NOMO-1 treated with DMSO at 0.1 percent for 48 hours (cell line): ENCODE measurements at regions not wholly inside any gene's neighbourhood (a gene's known extent, or its start where the extent isn't known, plus 50 kb on each side); places are given as distances from the start of the nearest gene placed in this dataset.
"Not testable (repeated sequence)": the region's sequence is repeated elsewhere in the genome, so short reads cannot be mapped to it uniquely, and the experiment has no call there.

Experiments
- DNase-seq: peaks from one replicate; lab custom pipeline; 2025; ENCODE audit not compliant: unreplicated experiment; lab: John Stamatoyannopoulos, UW

DNA sequence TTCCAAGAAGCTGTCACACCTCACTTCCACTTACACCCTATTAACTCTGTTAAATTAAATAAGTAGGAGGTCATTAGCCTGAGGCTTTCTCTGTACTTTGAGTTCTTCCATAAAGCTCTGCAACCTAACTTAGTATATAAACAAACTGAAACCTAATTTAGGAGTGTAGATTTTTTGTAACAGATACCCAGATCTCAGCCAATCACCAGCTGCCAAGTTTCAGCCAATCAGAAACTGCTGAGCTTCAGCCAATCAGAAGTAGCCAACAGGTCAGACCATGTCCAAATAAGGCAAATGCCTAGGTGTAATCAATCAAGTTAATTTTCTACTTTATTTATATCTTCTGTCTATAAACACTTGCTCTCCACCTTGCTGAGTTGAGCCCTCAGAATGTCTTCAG, 142.7 kb upstream of the SULF2 start:
- DNase-seq, result no peak

DNA sequence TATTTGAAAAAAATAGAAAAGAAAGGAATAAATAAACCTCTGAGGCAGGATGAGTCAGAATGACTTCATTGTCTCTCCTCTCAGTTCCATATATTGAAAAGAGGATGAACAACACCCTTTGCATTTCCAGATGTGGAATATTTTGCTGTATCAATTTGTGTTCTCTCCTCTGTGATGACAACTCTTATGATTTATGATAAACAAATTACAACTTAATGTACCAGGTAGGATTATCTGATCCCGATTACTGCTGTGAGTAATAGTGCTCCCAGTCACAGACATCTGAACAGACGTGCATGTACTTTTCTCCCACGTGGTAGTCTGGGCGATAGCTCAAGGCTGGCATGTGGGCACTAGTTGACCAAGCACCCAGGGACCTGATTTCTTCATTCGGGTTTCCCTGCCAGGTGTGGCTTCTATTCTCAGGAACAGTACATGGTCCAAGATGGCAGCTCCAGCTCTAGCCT, 142.1 kb upstream of the SULF2 start:
- no peak for DNase-seq

DNA sequence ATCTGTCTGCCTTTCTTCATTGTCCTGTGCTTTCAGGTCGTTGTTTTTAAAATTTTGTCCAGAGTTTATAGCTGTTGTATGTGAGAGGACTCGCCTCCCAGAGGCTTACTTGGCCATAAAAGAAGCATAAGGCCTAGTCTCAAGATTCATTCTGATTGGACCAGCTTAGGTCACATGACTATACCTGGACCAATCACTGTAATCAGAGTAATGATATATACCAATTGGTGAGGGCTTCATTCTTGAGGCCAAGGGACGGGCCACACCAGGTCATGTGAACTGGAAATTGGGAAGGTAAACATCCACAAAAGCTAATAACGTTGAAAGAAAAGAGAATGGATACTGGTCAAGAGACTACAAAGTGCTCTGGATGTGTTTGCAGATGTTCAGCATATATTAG, 141.4 kb upstream of the SULF2 start:
- no peak for DNase-seq

DNA sequence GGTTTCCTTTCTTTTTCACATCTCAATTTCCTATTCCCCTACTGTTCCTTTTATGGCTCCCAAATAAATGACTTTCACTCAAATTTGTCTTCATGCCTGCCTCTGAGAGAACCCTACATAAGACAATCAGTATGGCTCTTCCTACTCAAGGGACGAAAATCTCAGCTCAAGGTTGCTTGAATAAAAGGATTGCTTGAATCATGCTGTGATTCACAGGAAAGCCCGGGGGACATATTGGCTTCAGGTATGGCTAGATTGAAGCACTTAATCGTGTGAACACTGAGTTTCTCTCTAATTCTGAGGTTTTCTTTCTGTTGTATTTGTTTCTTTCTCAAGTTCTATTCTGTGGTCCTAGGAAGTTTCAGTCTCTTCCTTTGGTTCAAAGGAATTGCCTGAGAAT, 140.3 kb upstream of the SULF2 start:
- no peak for DNase-seq

DNA sequence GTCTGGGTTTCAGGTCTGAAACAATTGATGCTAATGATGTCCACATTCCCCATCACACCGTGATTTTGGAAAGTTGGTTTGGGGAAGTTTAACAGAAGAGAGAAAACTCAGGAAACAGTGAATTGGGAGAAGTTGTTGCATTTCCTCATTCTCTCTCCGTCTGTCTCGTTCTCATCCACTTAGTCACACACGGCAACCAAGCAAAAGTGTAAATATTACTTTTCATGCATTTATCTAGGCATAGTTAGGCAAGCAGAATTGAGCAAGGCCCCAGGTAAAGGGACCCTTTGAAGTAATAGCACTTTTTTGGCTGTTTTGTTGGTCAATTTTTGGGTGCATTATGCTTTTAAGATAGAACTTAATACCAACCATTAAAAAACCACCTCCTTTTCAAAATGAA, 137.0 kb upstream of the SULF2 start:
- DNase-seq, result peak; percentile 36

DNA sequence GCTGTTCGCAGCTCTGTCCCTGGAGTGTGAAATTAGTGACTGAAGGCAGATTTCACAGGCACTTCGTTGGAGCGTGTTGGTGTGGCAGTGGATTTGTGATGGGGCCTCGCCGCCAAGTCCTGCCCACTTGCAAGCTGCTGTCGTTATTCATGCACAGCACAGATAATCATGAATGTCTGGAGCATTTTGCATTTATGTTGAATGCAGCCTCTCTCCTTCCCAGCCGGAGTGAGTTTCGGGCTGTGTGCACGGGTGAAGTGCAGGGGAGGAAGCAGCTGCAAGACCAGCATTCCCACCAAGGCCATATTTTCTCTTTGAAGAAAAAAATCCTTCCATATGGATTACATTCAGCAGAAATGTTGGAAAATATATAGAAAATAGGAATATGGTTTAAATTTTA, 136.5 kb upstream of the SULF2 start:
- not testable (repeated sequence) for DNase-seq

DNA sequence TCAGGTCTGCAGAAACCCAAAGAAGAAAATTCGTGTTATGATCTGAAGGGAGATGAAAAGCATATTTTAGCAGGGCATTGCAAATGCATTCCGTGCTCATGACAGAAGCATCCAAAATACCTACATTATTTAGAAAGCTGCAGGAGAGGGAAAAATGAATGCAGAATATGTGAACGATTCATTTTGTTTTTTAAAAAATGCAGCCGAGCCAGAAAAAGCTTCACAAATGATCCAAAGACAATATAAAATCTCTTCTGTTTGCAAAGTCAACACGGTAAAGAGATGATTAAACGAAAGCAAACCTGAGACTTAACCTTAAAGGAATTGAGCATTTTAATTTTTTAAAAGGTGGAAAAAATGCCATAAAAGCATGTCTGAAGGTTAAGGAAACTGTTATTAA, 136.1 kb upstream of the SULF2 start:
- no peak for DNase-seq

DNA sequence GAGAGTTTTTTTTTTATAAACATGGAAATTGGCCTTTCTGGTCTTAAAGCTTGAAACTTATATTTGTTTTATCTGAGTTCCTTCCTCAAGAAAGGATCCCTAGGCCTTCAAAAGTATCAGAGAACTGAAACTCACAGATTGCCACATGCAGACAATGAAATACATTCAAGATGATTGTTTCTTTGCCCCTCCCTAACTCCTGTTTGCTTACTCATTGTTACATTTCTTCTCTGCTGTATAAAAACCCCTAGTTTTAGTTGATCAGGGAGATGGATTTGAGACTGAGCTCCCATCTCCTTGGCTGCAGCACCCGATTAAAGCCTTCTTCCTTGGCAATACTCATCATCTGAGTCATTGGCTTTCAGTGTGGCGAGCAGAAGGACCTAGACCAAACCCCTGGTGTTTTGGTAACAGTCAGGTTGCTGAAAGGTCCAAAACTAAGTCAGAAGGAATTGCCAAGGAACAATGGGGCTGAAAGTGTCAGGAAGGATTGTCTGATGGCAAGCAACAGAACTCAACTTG, 132.3 kb upstream of the SULF2 start:
- peak; percentile 18 for DNase-seq

DNA sequence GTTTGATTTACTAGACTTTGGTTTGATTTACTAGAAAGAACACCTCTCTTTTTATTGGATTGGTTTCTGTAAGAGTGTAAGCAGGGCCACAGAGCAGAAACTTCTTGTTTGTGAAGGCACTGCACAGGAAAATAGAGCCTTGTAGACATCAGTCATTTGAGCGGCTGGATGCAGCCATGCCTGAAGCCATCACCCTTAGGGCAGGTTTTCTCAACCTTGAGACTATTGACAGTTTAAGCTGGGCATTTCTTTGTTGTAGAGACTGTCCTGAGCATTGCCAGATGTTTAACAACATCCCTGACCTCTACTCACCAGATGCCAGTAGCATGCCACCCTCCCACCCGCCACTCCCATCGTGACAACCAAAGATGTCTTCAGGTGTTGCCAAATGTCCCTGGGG, 130.2 kb upstream of the SULF2 start:
- no peak for DNase-seq

DNA sequence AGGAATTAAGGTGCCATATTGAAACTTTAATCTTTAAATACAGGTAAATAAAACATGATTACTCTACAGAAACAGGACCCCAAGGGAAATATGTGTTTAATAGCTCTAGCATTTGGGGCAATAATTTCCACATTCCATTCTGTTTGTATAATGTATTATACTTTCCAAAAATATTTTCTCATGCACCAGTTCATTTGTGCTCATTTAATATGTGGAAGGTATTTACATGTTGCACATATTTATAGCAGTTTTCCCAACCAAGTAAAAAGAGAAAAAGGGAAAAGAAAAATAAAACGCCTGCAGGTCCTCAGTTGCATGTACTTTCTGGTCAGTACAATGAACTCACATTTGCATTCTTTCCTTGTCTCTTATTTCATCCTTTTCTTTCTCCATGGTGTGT, 129.5 kb upstream of the SULF2 start:
- DNase-seq, result no peak

DNA sequence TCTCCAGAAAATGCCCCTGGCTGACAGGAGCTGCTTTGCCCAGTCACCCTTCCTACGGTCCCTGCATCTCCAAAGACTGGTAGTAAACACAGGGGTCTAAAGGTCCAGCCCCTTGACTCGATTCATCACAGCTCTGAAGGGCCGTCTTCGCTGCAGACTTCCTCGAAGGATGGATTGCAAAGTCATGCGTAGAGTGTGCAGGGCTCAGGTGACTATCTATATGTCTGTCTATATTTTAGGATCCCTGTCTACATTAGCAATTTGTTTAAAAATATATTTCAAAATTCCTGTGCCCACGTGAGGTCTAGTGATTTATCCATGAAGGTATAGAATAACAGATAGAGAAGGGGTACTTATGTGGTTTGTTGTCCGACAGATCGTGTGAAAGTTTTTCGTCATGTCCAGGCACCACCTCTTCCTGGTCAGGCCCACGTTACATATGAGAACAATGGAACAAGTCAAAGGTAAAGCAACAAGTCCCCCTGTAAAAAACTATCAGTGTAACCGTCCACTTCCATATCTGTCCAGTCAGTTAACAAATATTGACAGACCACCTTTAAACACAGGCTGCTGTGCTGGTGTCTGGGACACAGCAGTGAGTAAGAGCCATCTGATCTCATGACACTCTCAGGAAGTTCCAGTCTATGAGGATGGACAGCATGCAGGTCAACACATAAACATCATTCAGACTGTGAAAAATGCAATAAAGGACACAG, 127.7 kb upstream of the SULF2 start:
- not testable (repeated sequence) for DNase-seq

DNA sequence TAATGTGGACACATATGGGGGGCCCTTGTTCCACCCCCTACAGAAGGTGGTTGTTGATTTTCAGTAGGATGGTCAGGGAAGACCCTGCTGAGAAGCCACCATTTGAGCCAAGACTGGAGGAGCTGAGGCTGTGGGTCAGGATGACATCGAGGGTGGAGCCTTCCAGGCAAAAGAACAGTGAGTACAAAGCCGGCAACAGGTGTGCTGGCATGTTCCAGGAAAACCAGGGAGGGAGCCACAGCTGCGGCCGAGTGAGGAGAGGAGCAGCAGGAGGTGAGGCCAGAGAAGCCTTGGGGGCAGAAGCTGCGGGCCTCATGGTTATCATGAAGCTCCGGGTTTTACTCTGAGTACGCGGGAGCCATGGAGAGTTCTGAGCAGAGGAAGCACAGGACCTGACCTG, 126.9 kb upstream of the SULF2 start:
- not testable (repeated sequence) for DNase-seq

DNA sequence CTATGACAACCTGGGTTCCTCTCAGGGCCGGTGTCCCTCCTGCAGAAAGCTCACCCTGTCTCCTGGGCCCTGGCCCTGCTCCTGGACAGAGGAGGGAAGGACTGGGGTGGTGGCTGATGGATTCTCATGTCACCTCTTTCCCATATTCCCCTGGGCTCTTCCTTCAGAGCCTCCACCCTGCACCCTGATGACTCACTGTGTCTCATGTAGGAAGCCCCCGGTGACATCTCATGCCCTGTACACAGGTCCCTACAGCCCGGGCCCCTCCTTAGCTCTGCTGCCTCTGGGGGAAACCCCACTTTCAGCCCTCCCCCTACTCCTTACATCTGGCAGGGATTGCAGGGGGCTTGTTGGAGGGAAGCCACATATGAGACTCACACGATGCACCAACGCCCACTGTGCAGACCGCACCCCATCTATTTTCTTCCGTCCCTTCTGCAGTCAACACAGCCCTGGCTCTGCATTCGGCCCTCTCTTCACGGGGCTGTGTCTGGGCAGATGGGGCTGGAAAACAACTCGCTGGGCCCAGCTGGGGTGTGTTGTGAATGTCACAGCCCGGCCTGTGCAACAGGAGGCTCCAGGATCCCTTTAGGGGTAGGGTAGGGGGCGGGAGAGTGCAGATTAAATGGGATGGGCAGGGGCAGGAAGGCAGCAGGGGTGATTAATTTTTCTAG, 124.6 kb upstream of the SULF2 start:
- not testable (repeated sequence) for DNase-seq

DNA sequence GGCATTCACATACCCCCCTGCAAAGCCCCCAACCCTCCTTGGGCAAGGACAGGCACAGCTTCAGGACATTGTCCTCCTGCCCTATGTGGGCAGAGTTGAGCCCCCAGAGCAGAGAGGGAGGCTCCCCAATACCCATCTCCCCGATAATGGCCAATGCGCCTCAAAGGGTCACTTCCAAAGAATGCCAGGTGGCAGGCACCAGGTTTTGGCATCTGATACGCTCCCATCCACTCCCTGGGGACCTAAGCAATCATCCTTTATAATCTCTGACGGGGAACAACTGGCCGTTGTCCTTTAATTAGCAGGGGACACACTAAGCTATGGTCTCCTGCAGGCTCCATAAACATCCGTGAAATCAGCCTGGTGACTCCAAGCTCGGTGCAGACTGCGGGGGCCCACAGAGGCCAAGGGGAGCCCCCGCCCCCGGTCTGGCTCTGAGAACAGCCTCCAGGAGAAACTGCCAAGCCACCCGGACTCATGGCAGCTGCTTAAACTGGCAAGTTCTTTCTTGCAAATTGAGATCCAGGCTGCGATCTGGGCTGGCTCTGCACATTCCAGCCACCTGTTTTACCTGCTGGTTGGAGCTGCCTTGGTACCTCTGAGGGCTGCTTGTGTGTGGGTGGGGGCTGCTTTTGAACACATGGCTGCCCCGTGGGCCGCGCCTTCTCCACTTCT, 123.2 kb upstream of the SULF2 start:
- not testable (repeated sequence) for DNase-seq

DNA sequence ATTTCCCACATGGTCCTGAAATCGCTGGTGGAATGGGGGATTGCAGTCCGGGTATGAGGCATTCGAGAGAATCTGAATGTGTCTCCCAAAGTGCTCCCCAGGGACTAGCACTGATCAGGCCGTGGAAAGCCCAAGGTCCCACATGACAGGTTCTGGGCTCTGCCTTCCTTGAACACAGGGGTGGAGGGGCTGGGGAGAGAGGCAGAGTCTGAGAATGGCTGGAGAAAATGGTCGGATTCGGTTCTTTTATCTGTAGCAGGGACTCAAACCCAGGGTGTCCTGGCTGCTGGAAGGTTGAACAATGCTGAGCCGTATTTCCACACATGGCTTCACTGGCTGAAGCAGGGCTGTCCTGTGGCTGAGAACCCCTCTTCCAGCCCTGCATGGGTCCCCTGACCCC, 122.7 kb upstream of the SULF2 start:
- DNase-seq, result not testable (repeated sequence)

DNA sequence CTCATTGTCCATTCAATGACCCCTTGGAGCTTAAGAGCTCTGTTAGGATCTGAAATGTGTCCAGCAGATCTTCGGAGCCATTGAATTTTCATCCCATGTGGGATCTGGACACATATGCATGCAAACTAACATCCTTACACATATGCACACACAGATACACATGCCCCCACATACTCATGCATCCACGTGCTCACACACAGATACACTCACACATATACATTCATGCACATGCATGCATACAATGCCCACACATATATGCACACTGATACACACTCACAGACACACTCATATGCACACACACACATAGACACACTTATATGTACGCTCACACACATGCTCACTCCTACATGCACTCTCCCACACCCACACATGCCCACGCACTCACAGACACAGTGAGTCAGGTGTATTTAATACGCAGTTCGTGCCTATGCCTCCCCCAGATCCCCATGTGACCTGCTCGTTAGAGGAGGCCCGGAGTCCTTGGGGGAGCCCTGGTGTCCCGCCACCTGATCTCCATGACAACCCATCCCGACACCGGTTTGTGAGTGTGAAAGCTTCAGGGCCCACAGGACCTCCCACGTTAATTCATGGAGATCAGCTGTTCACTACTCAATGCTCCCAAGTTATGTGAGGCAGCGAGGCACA, 121.9 kb upstream of the SULF2 start:
- DNase-seq, result no peak

DNA sequence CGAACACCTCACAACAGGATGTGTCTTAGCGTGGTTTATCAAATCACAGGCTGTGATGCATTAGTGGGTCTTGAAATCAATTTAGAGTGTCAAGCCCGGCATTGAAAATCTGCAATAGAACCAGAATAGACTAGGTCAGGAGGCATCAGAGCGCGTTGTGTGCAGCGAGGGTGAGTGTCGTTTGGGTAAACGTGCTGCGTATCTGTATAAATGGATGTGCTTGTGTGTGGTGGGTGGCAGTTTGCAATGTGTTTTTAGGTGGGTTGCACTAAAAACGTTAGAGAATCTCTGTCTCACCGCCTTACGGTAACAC, 121.0 kb upstream of the SULF2 start:
- no peak for DNase-seq

DNA sequence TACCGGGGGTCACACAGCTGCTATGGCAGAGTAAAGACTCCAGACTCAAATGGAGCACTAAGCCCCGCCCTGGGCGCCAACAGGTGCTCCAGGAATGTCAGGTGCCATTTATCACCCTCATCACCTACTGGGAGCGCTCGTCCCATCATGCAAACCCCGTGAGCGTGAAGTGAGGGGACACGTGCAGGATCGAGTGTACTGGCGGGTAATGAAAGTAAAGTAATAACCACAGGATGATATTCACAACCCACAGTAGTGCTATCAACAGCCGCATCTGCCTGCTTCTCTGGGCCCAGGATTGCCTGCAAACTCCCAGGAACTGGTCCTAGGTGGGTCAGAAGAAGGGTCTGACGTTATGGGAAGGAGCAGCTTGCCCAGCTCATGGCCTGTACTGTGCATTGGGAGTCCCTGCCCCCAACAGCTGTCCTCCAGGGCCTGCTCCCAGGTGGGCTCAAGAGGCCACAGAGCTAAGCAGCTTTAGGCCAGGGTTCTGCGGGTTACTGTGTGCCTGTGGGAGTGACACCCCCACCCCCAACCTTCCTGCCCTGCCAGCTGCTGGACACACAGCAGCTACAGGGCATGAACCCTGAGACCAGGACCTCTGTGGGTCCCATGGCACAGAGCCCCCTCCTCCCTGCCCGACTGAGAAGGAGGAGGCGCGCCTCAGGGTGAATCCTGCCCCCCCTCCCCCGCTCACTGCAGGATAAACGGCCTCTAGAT, 120.5 kb upstream of the SULF2 start:
- no peak for DNase-seq

DNA sequence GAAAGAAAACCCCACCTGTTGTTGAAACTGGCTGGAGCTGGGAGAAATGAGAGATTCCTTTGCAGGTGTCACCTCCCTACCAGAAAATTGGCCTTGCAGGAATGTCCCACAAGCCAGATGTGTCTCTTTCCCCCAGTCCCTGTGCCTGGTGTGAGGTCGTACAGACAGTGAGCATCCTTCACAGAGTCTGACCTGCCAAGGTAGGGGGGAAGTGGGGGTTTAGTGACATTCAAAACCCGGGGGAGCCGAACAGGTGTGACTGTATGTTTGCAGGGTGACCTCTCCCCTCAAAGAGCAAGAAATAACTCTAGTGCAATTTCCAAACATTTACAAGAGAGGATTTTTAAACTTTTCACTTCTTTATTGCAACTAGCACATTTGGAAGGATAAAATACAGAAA, 117.7 kb upstream of the SULF2 start:
- not testable (repeated sequence) for DNase-seq

DNA sequence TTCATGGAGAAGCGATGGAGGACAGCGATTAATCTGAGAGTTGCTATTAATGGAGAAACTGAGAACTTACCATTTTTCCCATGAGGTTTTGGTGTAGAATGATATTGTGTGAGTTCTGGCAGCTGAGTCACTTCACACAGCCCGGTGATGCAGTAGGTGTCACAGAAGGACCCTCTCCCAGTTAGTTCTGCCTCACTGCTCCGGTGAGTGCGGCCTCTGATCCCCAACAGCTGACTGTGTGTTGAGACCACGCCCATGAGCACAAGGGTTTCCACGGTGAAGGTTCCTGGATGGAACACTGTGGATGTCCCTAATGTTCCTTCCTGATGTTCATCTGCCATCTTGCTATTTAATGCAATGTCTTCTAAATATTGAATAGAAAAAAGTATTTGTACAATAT, 114.0 kb upstream of the SULF2 start:
- not testable (repeated sequence) for DNase-seq

DNA sequence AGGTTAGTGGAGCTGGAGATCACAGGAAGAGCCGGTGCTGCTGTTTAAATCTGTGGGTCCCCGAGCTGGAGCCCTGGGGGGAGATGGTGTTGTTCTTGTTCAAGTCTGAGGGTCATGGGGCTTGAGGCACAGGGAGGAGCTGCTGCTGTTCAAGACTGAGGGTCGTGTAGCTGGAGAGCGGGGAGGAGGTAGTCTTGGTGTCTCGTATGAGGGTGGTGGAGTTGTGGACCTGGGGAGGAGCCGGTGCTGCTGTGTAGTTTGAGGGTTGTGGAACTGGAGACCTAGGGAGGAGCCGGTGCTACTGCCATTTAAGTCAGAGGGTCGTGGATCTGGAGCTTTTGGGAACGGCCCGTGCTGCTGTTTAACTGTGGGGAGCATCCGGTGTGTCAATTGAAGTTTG, 112.2 kb upstream of the SULF2 start:
- no peak for DNase-seq
